Upper lobe of right lung (tissue), 1 donor: ENCODE measurements at regions not wholly inside any gene's neighbourhood (a gene's known extent, or its start where the extent isn't known, plus 50 kb on each side); places are given as distances from the start of the nearest gene placed in this dataset.

Experiments
- ATAC-seq: fragments of 200-7000 bp; cut with Tn5 transposase; one replicate; pipeline ENCODE4 v1.9.1; 2020; ENCODE audit warnings: mild to moderate bottlenecking, moderate library complexity
- DNase-seq: peaks from one replicate; pipeline ENCODE4 v3.0.0-alpha.2; 2020
- H3K27ac ChIP-seq: fragments of 200-600 bp; one replicate; pipeline ENCODE4 v1.8.0; 2022
- H3K27me3 ChIP-seq: fragments of 200-600 bp; one replicate; pipeline ENCODE4 v1.8.0; 2022; ENCODE audit warnings: mild to moderate bottlenecking
- H3K36me3 ChIP-seq: fragments of 200-600 bp; one replicate; pipeline ENCODE4 v1.8.0; 2022
- H3K4me1 ChIP-seq: fragments of 200-600 bp; one replicate; pipeline ENCODE4 v1.8.0; 2022
- H3K4me3 ChIP-seq: fragments of 200-600 bp; one replicate; pipeline ENCODE4 v1.8.0; 2022; ENCODE audit warnings: mild to moderate bottlenecking
- H3K9me3 ChIP-seq: fragments of 200-600 bp; one replicate; pipeline ENCODE4 v1.8.0; 2022
- intact Hi-C: fragments of 100-400 bp; cut with DNase I; formaldehyde crosslinking; loops from one replicate; pipeline ENCODE4 v1.11.0; 2022
- TF ChIP-seq, protein P1 (sequence below): fragments of 200-600 bp; IDR thresholded peaks from one replicate; pipeline ENCODE4 v1.8.0; 2022; ENCODE audit warnings: antibody characterized with exemption
- donor health status: DM: no; HTN: yes; CAD: no; lungs with severe emphysema.

DNA sequence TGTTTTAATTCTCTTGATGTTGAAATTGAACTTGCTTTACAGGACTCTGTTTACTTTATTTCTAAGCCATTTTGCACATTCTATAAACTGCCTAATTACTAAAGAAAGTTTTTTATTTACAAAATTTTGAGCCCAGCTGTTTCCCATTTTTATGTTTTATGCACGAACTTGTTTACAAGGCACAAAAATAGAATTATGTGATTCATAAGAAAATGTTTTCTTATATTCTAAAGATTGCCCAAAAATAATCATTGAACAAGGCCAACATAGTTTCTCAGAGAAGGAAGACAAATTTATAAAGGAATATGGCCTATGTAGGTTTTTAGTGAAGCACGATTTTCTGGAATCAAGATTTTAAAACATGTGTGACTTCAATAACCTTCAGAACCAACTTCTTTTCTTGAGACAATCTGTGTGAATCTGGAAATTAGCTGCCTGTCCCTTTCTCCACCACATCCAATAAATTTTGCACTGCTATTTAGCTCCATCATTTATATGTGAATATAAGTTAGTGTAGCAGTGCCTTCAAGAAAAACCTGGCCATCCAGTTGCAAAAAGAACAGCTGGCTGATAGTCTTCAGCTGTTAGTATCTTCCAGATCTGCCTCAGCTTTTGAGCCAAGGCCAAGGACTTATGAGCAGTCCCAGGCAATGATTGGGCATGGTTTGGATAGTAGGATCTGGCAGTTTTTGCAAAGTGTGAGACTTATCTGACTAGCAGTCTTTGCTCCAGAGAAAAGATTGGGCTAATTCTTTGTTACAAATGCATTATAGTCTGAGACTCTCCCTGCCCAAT, 253.2 kb upstream of the COL3A1 start:
- Histone ChIP-seq H3K9me3 (no peaks in the 10 kb centered on the region), H3K36me3 (no peaks in the 10 kb centered on the region), H3K4me1 (no peaks in the 10 kb centered on the region), H3K4me3 (no peak overlapping the region), H3K27me3 (no peaks in the 10 kb centered on the region), H3K27ac (no peak overlapping the region)
- DNase-seq = no peak
- TF ChIP-seq, protein P1, sequence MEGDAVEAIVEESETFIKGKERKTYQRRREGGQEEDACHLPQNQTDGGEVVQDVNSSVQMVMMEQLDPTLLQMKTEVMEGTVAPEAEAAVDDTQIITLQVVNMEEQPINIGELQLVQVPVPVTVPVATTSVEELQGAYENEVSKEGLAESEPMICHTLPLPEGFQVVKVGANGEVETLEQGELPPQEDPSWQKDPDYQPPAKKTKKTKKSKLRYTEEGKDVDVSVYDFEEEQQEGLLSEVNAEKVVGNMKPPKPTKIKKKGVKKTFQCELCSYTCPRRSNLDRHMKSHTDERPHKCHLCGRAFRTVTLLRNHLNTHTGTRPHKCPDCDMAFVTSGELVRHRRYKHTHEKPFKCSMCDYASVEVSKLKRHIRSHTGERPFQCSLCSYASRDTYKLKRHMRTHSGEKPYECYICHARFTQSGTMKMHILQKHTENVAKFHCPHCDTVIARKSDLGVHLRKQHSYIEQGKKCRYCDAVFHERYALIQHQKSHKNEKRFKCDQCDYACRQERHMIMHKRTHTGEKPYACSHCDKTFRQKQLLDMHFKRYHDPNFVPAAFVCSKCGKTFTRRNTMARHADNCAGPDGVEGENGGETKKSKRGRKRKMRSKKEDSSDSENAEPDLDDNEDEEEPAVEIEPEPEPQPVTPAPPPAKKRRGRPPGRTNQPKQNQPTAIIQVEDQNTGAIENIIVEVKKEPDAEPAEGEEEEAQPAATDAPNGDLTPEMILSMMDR = no peak
- ATAC-seq = no peak
- intact Hi-C loops = no loop called here

DNA sequence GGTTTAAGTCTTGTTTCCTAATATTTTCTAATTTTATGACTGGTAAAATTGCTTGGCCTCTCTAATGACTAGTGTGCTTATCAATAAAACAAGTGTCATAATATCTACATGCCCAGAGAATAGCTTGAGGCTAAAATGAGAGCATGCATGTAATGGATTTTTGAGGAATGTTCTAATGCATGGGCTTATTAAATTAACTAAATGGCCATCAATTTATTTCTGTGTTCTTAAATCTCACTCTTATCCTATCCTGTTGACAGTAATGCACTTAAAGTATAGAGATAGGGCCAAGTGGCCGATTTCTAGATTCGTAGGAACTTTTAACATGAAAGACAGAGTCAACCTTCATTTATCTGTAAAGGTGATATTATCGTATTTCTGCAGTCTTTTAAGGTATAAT, 252.4 kb upstream of the COL3A1 start:
- Histone ChIP-seq H3K9me3 (no peaks in the 10 kb centered on the region), H3K27me3 (no peaks in the 10 kb centered on the region), H3K4me1 (no peaks in the 10 kb centered on the region), H3K4me3 (no peak overlapping the region), H3K27ac (no peak overlapping the region), H3K36me3 (no peaks in the 10 kb centered on the region)
- ATAC-seq (no peak), DNase-seq (no peak)
- intact Hi-C loops = no loop called here
- TF ChIP-seq, protein P1 = no peak

DNA sequence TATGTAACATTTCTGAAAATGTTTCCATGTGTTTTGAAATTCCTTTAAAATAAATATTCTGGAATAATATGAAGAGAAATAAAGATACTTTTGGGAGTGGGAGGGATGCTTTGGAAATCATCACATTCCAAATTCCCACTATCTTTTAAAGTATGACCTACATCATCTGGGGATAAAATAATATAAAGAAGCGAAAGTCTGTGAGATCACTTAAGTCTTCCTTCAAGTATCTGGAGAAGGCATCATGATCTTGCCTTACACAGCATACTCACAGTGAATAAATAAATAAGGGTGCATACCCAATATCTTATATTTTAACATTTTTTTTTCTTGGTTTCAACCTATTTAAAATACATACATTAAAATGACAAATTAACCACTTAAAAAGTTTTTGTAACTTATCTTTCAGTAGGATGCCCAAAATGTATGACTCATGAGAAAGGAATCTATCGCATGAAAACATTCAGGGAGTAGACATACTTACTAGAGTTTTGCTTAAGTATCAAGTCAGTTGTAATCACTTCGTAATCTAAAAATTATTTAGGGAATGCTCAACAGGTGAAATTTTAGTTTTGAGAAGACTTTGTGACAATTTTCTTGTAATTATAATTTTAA, 248.3 kb upstream of the COL3A1 start:
- no peak for ATAC-seq
- intact Hi-C loops = no loop called here
- TF ChIP-seq, protein P1 = no peak
- no peaks in the 10 kb centered on the region for H3K36me3 ChIP-seq
- no peak overlapping the region for H3K4me3 ChIP-seq
- H3K27me3 ChIP-seq = no peaks in the 10 kb centered on the region
- H3K4me1 ChIP-seq = no peaks in the 10 kb centered on the region
- H3K9me3 ChIP-seq = no peaks in the 10 kb centered on the region
- no peak overlapping the region for H3K27ac ChIP-seq
- no peak for DNase-seq

DNA sequence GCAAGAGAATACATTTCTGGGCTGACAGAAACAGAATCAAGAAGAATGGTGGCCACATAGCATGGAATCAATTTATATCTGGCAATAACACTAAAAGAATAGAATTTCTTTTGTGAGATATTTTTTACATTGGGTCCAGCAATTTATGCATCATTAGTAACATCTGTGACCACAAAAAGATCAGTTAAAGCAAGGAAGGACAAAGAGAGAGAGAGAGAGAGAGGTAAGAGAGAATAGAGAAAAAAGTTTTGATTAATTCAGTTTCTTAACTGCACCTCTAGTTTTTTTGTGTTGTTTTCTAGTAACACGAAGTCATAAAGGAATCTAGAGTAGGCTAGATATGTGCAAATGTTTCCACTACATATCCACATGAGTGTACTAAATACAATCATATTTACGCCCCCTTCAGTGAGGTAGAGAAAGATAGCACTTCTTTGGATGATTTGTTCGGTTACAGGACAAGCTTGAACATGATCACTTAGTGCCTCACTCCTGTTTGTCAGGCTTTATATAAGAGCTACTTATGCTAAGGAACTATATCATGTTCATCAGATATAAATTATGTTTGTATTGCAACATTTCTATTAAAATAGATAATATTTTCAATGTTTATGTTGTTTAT, 247.4 kb upstream of the COL3A1 start:
- TF ChIP-seq, protein P1 = no peak
- no peak overlapping the region for H3K4me3 ChIP-seq
- DNase-seq = no peak
- H3K27ac ChIP-seq = no peak overlapping the region
- intact Hi-C loops = no loop called here
- H3K27me3 ChIP-seq = no peaks in the 10 kb centered on the region
- ATAC-seq = no peak
- no peaks in the 10 kb centered on the region for H3K4me1 ChIP-seq
- no peaks in the 10 kb centered on the region for H3K9me3 ChIP-seq
- no peaks in the 10 kb centered on the region for H3K36me3 ChIP-seq

DNA sequence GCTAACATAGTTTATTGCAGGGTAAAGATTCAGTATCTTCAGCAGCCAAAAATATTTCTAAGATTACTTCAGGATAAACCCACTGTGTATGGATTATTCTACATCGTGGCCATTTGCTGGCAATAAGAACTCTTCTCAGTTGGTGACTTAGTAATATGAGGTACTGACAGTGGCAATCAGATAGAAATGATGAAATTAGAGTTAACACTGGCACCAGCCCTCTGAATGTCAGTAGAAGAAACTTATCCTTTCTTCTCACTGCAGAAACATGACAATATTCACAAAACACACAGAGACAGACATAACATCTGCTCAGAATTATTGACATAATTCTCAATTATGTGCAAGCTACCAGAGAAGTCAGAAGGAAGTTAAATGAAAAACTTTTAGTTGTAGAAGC, 246.3 kb upstream of the COL3A1 start:
- H3K27me3 ChIP-seq = no peaks in the 10 kb centered on the region
- intact Hi-C loops = no loop called here
- H3K4me1 ChIP-seq = no peaks in the 10 kb centered on the region
- no peak overlapping the region for H3K27ac ChIP-seq
- H3K4me3 ChIP-seq = no peak overlapping the region
- no peaks in the 10 kb centered on the region for H3K9me3 ChIP-seq
- no peaks in the 10 kb centered on the region for H3K36me3 ChIP-seq
- ATAC-seq = no peak
- TF ChIP-seq, protein P1 = no peak
- no peak for DNase-seq
